Transverse colon (tissue), 3 donors: ENCODE measurements at regions not wholly inside any gene's neighbourhood (a gene's known extent, or its start where the extent isn't known, plus 50 kb on each side); places are given as distances from the start of the nearest gene placed in this dataset.

Experiments used
- POLR2A ChIP-seq: fragments of 450-650 bp; IDR thresholded peaks from one replicate; pipeline ENCODE4 v1.6.1; 2016; ENCODE audit warnings: antibody characterized with exemption, mild to moderate bottlenecking, moderate library complexity
- TF ChIP-seq, protein P1 (sequence below), 5 experiments: fragments of 200-600 bp in 3 of 5; fragments of 450-650 bp in 2 of 5; sonication (generic) in 3 of 5; IDR thresholded peaks; 1 replicate in 2 of 5; 2 replicates in 3 of 5; pipeline ENCODE4 v1.5.1; 2016 to 2017; ENCODE audit warnings: antibody characterized with exemption in 5 of 5, inconsistent platforms in 3 of 5, mild to moderate bottlenecking in 2 of 5, moderate library complexity in 1 of 5

DNA sequence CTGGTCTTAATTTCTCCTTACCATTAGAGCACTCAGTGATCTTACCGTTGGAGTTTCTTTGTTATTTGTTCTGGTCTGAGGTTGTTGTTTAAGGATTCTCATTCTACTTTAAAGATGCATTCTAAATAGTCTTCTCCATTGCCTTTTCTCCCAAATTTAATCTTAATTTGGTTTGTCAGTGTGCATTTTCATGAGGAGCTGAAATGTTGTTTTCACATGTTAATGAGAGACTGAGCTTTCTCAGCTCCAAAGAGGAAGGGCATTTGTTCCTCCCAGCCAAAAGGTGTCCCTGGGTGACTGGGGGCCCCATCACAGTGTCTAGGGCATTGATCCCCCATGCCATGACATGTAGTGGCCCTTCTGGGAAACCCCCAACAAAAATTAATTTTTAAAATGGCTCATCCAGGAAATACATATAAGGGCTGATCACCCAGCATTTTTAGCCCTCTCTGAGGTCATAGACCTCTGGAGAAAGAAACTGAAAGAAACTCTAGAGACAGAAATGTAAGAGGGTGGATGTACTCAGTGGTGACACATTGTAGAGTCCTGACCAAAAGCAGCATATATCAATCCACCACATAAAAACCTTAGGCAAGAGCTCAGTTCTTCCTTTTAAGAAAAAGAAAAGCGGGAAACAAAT is 240.4 kb upstream of the RAI14 start:
- TF ChIP-seq, protein P1, sequence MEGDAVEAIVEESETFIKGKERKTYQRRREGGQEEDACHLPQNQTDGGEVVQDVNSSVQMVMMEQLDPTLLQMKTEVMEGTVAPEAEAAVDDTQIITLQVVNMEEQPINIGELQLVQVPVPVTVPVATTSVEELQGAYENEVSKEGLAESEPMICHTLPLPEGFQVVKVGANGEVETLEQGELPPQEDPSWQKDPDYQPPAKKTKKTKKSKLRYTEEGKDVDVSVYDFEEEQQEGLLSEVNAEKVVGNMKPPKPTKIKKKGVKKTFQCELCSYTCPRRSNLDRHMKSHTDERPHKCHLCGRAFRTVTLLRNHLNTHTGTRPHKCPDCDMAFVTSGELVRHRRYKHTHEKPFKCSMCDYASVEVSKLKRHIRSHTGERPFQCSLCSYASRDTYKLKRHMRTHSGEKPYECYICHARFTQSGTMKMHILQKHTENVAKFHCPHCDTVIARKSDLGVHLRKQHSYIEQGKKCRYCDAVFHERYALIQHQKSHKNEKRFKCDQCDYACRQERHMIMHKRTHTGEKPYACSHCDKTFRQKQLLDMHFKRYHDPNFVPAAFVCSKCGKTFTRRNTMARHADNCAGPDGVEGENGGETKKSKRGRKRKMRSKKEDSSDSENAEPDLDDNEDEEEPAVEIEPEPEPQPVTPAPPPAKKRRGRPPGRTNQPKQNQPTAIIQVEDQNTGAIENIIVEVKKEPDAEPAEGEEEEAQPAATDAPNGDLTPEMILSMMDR (IDR thresholded peaks at IDR 0.05), result no peak
- no peak for TF ChIP-seq POLR2A
